GM12878 (cell line): ENCODE measurements at regions not wholly inside any gene's neighbourhood (a gene's known extent, or its start where the extent isn't known, plus 50 kb on each side); places are given as distances from the start of the nearest gene placed in this dataset.

Experiments
- ATF7 ChIP-seq: fragments of 450-650 bp; IDR thresholded peaks from 2 replicates; pipeline ENCODE4 v1.6.1; 2016; ENCODE audit warnings: low read depth, mild to moderate bottlenecking
- BMI1 ChIP-seq: fragments of 450-650 bp; IDR thresholded peaks from 2 replicates; pipeline ENCODE4 v1.6.1; 2016; ENCODE audit warnings: mild to moderate bottlenecking, moderate library complexity, borderline replicate concordance
- HDAC2 ChIP-seq: fragments of 200-600 bp; sonication (generic); IDR thresholded peaks from 2 replicates; pipeline ENCODE4 v1.6.1; 2017
- KLF5 ChIP-seq: fragments of 450-650 bp; IDR thresholded peaks from 2 replicates; pipeline ENCODE4 v1.6.1; 2014; ENCODE audit warnings: mild to moderate bottlenecking; ENCODE audit not compliant: partially characterized antibody
- MTA3 ChIP-seq: IDR thresholded peaks from 2 replicates; pipeline ENCODE4 v1.6.1; 2012; ENCODE audit warnings: low read length, inconsistent platforms, borderline replicate concordance
- MYB ChIP-seq: fragments of 150-350 bp; IDR thresholded peaks from 2 replicates; pipeline ENCODE4 v1.6.1; 2014; ENCODE audit warnings: mild to moderate bottlenecking, low read depth, low read length, borderline replicate concordance
- NFYA ChIP-seq: IDR thresholded peaks from 2 replicates; pipeline ENCODE4 v1.6.1; 2011; ENCODE audit warnings: low read depth, mild to moderate bottlenecking, low read length, improper control_type of control experiment, borderline replicate concordance
- POU2F2 ChIP-seq: IDR thresholded peaks from 3 replicates; pipeline ENCODE4 v1.6.1; 2011; ENCODE audit warnings: low read depth, mild to moderate bottlenecking, low read length, borderline replicate concordance
- RAD51 ChIP-seq: fragments of 450-650 bp; IDR thresholded peaks from 2 replicates; pipeline ENCODE4 v1.6.1; 2016; ENCODE audit warnings: moderate library complexity, mild to moderate bottlenecking, inconsistent platforms
- RBBP5 ChIP-seq: fragments of 200-600 bp; sonication (generic); conservative IDR thresholded peaks from 2 replicates; pipeline ENCODE4 v1.6.1; 2016
- TAF1 ChIP-seq: IDR thresholded peaks from 2 replicates; pipeline ENCODE4 v1.6.1; 2011; ENCODE audit warnings: mild to moderate bottlenecking, low read depth, low read length, borderline replicate concordance
- YY1 ChIP-seq: IDR thresholded peaks from 2 replicates; pipeline ENCODE4 v1.6.1; 2011; ENCODE audit warnings: low read depth, mild to moderate bottlenecking, low read length
- ZNF217 ChIP-seq: fragments of 450-650 bp; IDR thresholded peaks from 2 replicates; pipeline ENCODE4 v1.6.1; 2017; ENCODE audit warnings: antibody characterized with exemption, mild to moderate bottlenecking
- ZNF687 ChIP-seq: fragments of 450-650 bp; IDR thresholded peaks from 2 replicates; pipeline ENCODE4 v1.6.1; 2017; ENCODE audit warnings: mild to moderate bottlenecking, moderate library complexity
- TF ChIP-seq, protein P1 (sequence below): fragments of 450-650 bp; conservative IDR thresholded peaks from 2 replicates; pipeline ENCODE4 v1.6.1; 2017; ENCODE audit warnings: mild to moderate bottlenecking, moderate library complexity
- TF ChIP-seq, protein P2 (sequence below): IDR thresholded peaks from 2 replicates; pipeline ENCODE4 v1.6.1; 2012; ENCODE audit warnings: low read depth, low read length, improper control_type of control experiment
- TF ChIP-seq, protein P3 (sequence below): IDR thresholded peaks from 2 replicates; pipeline ENCODE4 v1.6.1; 2012; ENCODE audit warnings: low read length, inconsistent platforms

- TF ChIP-seq ZNF687 (peak; percentile 94), ZNF217 (no peak), MYB (peak; percentile 31; the same call in 1 of the 2 replicates), NFYA (no peak), MTA3 (peak; percentile 83; the same call in 1 of the 2 replicates), POU2F2 (no peak; the same call in 2 of the 3 replicates), RAD51 (peak; percentile 68; the same call in 1 of the 2 replicates), BMI1 (peak; percentile 52), HDAC2 (no peak), KLF5 (peak; percentile 44), RBBP5 (no peak), ATF7 (peak; percentile 97), TAF1 (no peak), YY1 (no peak)
- TF ChIP-seq, protein P1, sequence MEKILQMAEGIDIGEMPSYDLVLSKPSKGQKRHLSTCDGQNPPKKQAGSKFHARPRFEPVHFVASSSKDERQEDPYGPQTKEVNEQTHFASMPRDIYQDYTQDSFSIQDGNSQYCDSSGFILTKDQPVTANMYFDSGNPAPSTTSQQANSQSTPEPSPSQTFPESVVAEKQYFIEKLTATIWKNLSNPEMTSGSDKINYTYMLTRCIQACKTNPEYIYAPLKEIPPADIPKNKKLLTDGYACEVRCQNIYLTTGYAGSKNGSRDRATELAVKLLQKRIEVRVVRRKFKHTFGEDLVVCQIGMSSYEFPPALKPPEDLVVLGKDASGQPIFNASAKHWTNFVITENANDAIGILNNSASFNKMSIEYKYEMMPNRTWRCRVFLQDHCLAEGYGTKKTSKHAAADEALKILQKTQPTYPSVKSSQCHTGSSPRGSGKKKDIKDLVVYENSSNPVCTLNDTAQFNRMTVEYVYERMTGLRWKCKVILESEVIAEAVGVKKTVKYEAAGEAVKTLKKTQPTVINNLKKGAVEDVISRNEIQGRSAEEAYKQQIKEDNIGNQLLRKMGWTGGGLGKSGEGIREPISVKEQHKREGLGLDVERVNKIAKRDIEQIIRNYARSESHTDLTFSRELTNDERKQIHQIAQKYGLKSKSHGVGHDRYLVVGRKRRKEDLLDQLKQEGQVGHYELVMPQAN: 0 out of 2 replicates have a peak, but pooled peaks have one; percentile 45
- TF ChIP-seq, protein P2, sequence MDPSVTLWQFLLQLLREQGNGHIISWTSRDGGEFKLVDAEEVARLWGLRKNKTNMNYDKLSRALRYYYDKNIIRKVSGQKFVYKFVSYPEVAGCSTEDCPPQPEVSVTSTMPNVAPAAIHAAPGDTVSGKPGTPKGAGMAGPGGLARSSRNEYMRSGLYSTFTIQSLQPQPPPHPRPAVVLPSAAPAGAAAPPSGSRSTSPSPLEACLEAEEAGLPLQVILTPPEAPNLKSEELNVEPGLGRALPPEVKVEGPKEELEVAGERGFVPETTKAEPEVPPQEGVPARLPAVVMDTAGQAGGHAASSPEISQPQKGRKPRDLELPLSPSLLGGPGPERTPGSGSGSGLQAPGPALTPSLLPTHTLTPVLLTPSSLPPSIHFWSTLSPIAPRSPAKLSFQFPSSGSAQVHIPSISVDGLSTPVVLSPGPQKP: no peak
- TF ChIP-seq, protein P3, sequence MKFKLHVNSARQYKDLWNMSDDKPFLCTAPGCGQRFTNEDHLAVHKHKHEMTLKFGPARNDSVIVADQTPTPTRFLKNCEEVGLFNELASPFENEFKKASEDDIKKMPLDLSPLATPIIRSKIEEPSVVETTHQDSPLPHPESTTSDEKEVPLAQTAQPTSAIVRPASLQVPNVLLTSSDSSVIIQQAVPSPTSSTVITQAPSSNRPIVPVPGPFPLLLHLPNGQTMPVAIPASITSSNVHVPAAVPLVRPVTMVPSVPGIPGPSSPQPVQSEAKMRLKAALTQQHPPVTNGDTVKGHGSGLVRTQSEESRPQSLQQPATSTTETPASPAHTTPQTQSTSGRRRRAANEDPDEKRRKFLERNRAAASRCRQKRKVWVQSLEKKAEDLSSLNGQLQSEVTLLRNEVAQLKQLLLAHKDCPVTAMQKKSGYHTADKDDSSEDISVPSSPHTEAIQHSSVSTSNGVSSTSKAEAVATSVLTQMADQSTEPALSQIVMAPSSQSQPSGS: peak; percentile 94
These were observed 70.8 kb upstream of the STK17B start (continued) for GRCh38 chr2:196242131-196242620.
